Parathyroid adenoma (tissue), 2 donors: ENCODE measurements at regions not wholly inside any gene's neighbourhood (a gene's known extent, or its start where the extent isn't known, plus 50 kb on each side); places are given as distances from the start of the nearest gene placed in this dataset.

Experiments used
- H2AFZ ChIP-seq: fragments of 300-600 bp; sonication (generic); one replicate; pipeline ENCODE4 v1.7.0; 2017; ENCODE audit warnings: antibody characterized with exemption, mild to moderate bottlenecking
- H3K27ac ChIP-seq: fragments of 300-600 bp; sonication (generic); one replicate; pipeline ENCODE4 v1.7.0; 2017
- H3K27me3 ChIP-seq: fragments of 300-600 bp; sonication (generic); one replicate; pipeline ENCODE4 v1.7.0; 2017; ENCODE audit warnings: low read length; ENCODE audit not compliant: control insufficient read depth, insufficient read depth
- H3K36me3 ChIP-seq: fragments of 300-600 bp; sonication (generic); one replicate; pipeline ENCODE4 v1.7.0; 2017; ENCODE audit warnings: low read length; ENCODE audit not compliant: control insufficient read depth, insufficient read depth
- H3K4me1 ChIP-seq: fragments of 300-600 bp; sonication (generic); one replicate; pipeline ENCODE4 v1.7.0; 2017; ENCODE audit warnings: control low read depth
- H3K4me2 ChIP-seq: fragments of 300-600 bp; sonication (generic); one replicate; pipeline ENCODE4 v1.7.0; 2017; ENCODE audit warnings: low read length
- H3K4me3 ChIP-seq: fragments of 300-600 bp; sonication (generic); one replicate; pipeline ENCODE4 v1.7.0; 2017; ENCODE audit warnings: low read depth, low read length
- H3K79me2 ChIP-seq: fragments of 300-600 bp; sonication (generic); one replicate; pipeline ENCODE4 v1.7.0; 2017; ENCODE audit warnings: control low read depth
- H3K9ac ChIP-seq: fragments of 300-600 bp; sonication (generic); one replicate; pipeline ENCODE4 v1.7.0; 2017; ENCODE audit warnings: mild to moderate bottlenecking
- H3K9me3 ChIP-seq: fragments of 300-600 bp; sonication (generic); one replicate; pipeline ENCODE4 v1.7.0; 2017; ENCODE audit warnings: low read length; ENCODE audit not compliant: control insufficient read depth
- CTCF ChIP-seq: fragments of 300-600 bp; sonication (generic); IDR thresholded peaks from one replicate; pipeline ENCODE4 v1.7.0; 2017; ENCODE audit warnings: antibody characterized with exemption, mild to moderate bottlenecking
- donor health status: primary hyperparathyroidism.

- Histone ChIP-seq H3K27me3 (no peaks in the 10 kb centered on the region), H3K9ac (no peak overlapping the region)
These were observed 214.2 kb downstream of the ICOS start for GRCh38 chr2:204150721-204151120.

DNA sequence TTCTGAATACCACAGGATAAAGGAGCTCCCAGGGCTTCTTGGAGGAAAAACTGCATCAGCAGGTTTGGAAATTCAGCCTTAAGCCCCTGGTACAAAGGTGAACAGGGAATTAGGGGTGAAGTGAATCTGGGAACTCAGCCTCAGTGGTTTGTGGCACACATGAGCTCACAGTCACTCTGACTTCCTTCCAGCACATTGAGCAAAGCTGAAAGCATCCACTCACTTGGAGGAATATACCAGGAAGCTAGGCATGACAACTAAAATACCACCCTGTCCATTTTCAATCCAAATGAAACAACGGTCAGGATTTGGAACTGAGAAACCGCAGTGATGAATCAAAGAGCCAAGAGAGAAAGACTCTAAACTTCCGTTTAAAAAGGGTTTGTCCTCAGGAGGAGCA, 216.1 kb downstream of the ICOS start:
- Histone ChIP-seq H3K36me3 (no peaks in the 10 kb centered on the region), H3K9me3 (no peaks in the 10 kb centered on the region)

More at GRCh38 chr2:204150721-204151120, 214.2 kb downstream of the ICOS start:
- Histone ChIP-seq H3K4me3 (no peak overlapping the region), H2AFZ (no peak overlapping the region), H3K4me2 (no peak overlapping the region), H3K79me2 (no peaks in the 10 kb centered on the region), H3K4me1 (no peaks in the 10 kb centered on the region), H3K9me3 (no peaks in the 10 kb centered on the region), H3K27ac (no peak overlapping the region), H3K36me3 (no peaks in the 10 kb centered on the region)
- no peak for TF ChIP-seq CTCF

GRCh38 chr2:204154863-204155262, 218.3 kb downstream of the ICOS start:
- no peaks in the 10 kb centered on the region for H3K27me3 ChIP-seq
- TF ChIP-seq CTCF: no peak
- no peaks in the 10 kb centered on the region for H3K79me2 ChIP-seq
- H3K36me3 ChIP-seq: no peaks in the 10 kb centered on the region
- no peak overlapping the region for H3K27ac ChIP-seq
- H2AFZ ChIP-seq: no peak overlapping the region
- H3K4me3 ChIP-seq: no peak overlapping the region
- H3K4me1 ChIP-seq: no peaks in the 10 kb centered on the region
- H3K9ac ChIP-seq: no peak overlapping the region
- H3K4me2 ChIP-seq: no peak overlapping the region
- H3K9me3 ChIP-seq: no peaks in the 10 kb centered on the region

More for the DNA sequence above, 216.1 kb downstream of the ICOS start:
- Histone ChIP-seq H3K4me3 (no peak overlapping the region), H3K27me3 (no peaks in the 10 kb centered on the region), H3K79me2 (no peaks in the 10 kb centered on the region), H3K4me1 (no peaks in the 10 kb centered on the region), H3K9ac (no peak overlapping the region), H3K27ac (no peak overlapping the region), H2AFZ (no peak overlapping the region), H3K4me2 (no peak overlapping the region)
- TF ChIP-seq CTCF: no peak

GRCh38 chr2:204156456-204156855, 219.9 kb downstream of the ICOS start:
- Histone ChIP-seq H3K36me3 (no peaks in the 10 kb centered on the region), H3K4me1 (no peaks in the 10 kb centered on the region), H3K9ac (no peak overlapping the region), H3K27ac (no peak overlapping the region), H2AFZ (no peak overlapping the region), H3K79me2 (no peaks in the 10 kb centered on the region), H3K27me3 (no peaks in the 10 kb centered on the region), H3K4me3 (no peak overlapping the region), H3K9me3 (no peaks in the 10 kb centered on the region), H3K4me2 (no peak overlapping the region)
- TF ChIP-seq CTCF: no peak

GRCh38 chr2:204157684-204158083, 221.1 kb downstream of the ICOS start:
- no peaks in the 10 kb centered on the region for H3K36me3 ChIP-seq
- no peak for TF ChIP-seq CTCF
- H3K9ac ChIP-seq: no peak overlapping the region
- no peak overlapping the region for H2AFZ ChIP-seq
- H3K4me1 ChIP-seq: no peaks in the 10 kb centered on the region
- no peak overlapping the region for H3K4me2 ChIP-seq
- H3K79me2 ChIP-seq: no peaks in the 10 kb centered on the region
- no peaks in the 10 kb centered on the region for H3K9me3 ChIP-seq
- no peaks in the 10 kb centered on the region for H3K27me3 ChIP-seq
- no peak overlapping the region for H3K4me3 ChIP-seq
- no peak overlapping the region for H3K27ac ChIP-seq
